ENCODE measurements at regions not wholly inside any gene's neighbourhood (a gene's known extent, or its start where the extent isn't known, plus 50 kb on each side); places are given as distances from the start of the nearest gene placed in this dataset.

GRCh38 chr9:79847074-79847473 is 275.3 kb downstream of the TLE4 start:
- in situ Hi-C loops (cut with HindIII; ENCODE audit: low pct_ligation_motif_present, low pct_unique_long_range_greater_than_20kb, low sequenced_read_pairs), result no loop called here
- DNase-seq, result no peak

GRCh38 chr9:79829566-79830302 is 258.0 kb downstream of the TLE4 start:
- in situ Hi-C loops (cut with HindIII; ENCODE audit: low pct_ligation_motif_present, low pct_unique_long_range_greater_than_20kb, low sequenced_read_pairs), result no loop called here
- no peak for DNase-seq

DNA sequence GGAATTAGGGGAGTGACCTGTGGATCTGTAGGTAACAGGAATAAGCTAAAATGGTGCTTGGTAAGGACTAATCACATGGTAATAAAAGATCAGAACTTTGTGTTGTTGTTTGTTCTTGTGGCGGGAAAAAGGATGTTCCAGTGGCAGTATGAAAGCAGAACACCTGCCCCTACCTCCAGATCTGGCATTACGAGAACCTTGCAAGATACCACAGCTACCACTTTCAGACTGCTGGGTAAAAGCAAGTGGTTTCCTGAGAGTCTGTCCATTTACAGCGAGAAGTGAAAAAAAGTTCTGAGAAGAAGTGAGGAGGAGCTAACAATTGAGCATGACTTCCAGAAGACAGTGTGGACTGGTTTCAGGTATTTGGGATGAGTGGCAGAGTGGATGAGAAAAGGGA is 252.5 kb downstream of the TLE4 start:
- in situ Hi-C loops (cut with HindIII; ENCODE audit: low pct_ligation_motif_present, low pct_unique_long_range_greater_than_20kb, low sequenced_read_pairs), result no loop called here

GRCh38 chr9:79817438-79818004 is 245.8 kb downstream of the TLE4 start:
- in situ Hi-C loops (cut with HindIII; ENCODE audit: low pct_ligation_motif_present, low pct_unique_long_range_greater_than_20kb, low sequenced_read_pairs), result no loop called here
- no peak for DNase-seq

More for the DNA sequence above, 252.5 kb downstream of the TLE4 start:
- no peak for DNase-seq

DNA sequence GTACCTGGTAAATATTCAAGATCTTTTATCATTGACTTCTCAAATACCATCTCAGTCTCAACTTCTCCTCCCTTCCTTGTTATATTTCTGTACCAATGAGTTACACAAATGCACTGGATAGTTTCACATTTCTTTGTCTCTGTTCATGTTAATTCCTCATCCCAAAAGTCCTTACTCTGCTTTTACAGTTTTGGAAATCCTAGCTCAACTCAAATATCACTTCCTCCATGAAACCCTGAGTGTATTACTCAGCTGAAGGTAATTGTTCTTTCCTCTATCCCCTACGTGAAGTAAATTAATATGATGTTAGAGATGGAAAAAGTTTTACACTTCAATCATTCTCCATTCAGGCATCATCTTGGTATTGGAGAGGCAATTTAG is 241.5 kb downstream of the TLE4 start:
- DNase-seq, result no peak
- in situ Hi-C loops (cut with HindIII; ENCODE audit: low pct_ligation_motif_present, low pct_unique_long_range_greater_than_20kb, low sequenced_read_pairs), result no loop called here

DNA sequence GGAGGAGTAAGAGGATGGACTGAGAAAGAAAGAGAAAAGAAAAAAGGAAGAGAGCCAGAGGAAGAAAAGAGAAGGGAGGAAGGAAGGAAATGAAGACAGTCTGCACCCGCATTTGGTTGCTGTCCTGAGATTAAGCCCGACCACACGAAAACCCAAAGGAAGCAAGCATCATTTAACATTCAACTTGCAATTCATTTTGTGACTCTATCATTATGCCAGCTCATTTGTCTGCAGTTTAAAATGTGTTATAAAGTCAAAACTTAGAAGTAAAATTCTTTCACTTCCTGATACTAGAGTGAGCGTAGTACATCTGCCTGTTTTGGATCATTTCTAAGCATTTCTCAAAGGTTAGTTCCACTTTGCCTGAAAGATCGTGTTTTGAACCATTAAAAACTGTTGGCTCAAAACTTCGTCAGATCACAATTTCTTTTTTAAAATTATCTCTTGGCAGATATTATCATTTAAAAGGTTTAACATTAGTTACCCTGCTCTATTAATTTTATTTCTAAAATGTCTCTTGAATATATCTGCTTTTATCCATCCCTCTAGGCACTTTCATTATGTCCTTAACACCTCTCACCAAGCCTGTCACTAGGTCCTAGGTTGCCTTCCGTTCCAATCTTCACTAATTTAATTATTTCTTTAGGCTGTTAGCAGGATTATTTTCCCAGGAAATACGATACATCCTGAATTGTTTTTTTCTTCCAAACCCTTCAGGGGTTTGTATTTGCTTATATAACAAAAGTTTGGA is 240.9 kb downstream of the TLE4 start:
- DNase-seq, result peak; percentile 17
- in situ Hi-C loops (cut with HindIII; ENCODE audit: low pct_ligation_motif_present, low pct_unique_long_range_greater_than_20kb, low sequenced_read_pairs), result no loop called here

DNA sequence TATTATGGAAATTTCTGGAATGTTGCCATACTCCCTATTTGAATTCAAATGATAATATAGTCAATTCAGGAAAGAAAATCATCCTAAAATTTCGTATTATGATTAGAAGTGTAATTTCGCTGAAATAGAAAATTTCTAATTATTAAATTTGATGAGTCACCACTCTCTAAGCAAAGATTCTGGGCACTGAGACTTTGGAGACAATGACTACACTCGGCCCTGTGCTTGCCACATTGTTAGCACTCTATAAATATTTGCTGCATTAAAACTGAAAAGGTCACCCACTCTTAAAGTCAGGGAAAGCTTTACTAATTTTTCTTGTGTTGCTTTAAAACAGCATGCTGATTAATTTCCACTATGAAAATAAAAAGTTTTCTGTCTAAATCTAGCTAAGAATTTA is 240.3 kb downstream of the TLE4 start:
- in situ Hi-C loops (cut with HindIII; ENCODE audit: low pct_ligation_motif_present, low pct_unique_long_range_greater_than_20kb, low sequenced_read_pairs), result no loop called here
- DNase-seq, result no peak

- in situ Hi-C loops (cut with HindIII; ENCODE audit: low pct_ligation_motif_present, low pct_unique_long_range_greater_than_20kb, low sequenced_read_pairs), result no loop called here
- DNase-seq, result peak; percentile 53
Measured at GRCh38 chr9:79809931-79810330, 238.2 kb downstream of the TLE4 start.

DNA sequence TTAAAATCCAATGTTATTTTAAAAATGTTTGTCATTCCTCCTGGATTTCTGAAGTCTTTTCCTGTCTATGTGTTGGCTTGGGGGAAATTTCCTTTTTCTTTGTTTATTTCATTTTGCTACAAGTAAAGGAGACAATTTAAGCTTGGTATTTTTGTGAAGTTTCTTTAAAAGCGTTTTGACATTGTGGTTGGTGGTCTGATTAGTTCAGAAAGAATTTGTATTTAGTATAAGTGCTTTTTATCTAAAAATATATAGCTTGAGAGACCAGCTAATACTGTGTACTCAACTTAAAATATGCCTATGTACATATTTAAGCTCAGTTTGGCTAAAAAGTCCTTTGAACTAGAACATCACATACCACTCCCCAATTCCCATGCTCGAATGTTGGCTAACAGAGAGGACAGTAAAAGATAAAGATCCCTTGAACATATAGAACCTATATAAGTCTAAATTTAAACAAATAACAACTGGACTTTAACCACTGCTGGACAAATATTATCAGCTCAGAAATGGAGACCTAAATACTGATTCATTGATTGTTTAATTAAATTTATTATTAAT is 237.6 kb downstream of the TLE4 start:
- in situ Hi-C loops (cut with HindIII; ENCODE audit: low pct_ligation_motif_present, low pct_unique_long_range_greater_than_20kb, low sequenced_read_pairs), result no loop called here
- DNase-seq, result no peak

DNA sequence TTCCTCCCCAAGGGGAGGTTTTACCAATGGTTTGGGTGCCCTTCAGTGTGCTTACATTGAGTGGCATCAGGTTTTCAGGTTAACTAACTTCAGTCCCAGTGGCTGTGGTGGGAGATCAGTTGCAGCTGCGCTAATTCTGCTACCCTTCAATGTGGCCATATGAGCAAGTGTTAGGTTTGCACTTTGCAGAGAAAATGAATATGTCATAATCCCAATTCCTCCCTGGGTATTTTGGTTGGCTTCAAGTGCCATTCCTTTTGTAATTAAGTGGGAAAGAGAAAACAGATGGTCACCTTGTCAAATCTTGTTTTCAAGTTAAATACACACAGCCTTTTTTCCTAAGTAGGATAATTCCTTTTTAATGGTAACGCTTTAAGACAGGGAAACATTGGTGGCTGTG is 236.2 kb downstream of the TLE4 start:
- in situ Hi-C loops (cut with HindIII; ENCODE audit: low pct_ligation_motif_present, low pct_unique_long_range_greater_than_20kb, low sequenced_read_pairs), result no loop called here
- no peak for DNase-seq

GRCh38 chr9:79806086-79806485 is 234.3 kb downstream of the TLE4 start:
- in situ Hi-C loops (cut with HindIII; ENCODE audit: low pct_ligation_motif_present, low pct_unique_long_range_greater_than_20kb, low sequenced_read_pairs), result no loop called here
- no peak for DNase-seq

DNA sequence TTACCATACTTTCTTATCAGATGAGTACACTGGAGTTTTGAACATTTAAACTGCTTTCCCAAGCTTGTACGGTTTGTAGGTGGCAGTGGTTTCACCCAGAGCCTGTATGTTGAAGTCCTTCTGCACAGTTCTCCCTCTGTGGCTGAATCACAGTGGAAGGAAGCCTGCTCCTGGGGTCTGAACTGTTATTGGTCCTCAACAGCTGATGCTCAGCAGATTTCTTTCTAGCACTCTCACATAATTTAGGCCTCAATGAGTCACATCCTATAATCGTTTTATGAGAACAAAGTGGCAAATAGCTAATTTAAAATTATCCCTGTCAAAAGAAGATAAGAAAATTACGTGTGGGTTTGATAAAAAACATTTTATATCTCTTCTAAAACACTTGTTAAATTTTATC is 229.7 kb downstream of the TLE4 start:
- no peak for DNase-seq
- in situ Hi-C loops (cut with HindIII; ENCODE audit: low pct_ligation_motif_present, low pct_unique_long_range_greater_than_20kb, low sequenced_read_pairs), result no loop called here

GRCh38 chr9:79800578-79800977 is 228.8 kb downstream of the TLE4 start:
- DNase-seq, result no peak
- in situ Hi-C loops (cut with HindIII; ENCODE audit: low pct_ligation_motif_present, low pct_unique_long_range_greater_than_20kb, low sequenced_read_pairs), result no loop called here

DNA sequence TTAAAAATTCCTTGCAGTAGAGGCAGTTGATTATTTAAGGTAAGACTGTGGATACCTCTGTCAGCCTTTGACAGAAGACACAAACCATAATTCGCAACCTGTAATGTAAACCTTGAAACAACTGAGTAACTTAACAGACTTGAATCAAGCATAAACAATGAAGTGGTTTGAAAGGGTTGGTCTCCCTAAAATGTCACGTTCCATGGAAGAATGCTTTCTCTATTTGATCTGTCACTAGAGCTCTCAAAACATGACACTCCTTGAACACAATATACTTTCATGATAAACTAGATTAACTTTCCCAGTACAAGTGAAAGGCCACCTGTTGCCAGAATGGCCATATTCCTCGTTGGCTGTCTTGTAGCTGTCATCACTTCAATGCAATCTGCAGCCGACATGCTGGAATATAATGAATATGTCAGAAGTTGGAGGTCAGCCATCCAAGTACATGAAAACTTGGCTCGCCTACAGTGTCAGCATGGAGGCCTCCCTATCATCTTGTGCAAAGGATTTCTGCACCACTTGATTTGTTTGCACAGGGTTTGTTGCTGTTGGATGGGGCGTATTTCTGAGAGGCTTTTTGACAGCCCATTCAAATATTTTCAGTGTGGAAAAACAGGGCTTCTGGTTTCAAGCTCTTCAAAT is 228.0 kb downstream of the TLE4 start:
- in situ Hi-C loops (cut with HindIII; ENCODE audit: low pct_ligation_motif_present, low pct_unique_long_range_greater_than_20kb, low sequenced_read_pairs), result no loop called here
- no peak for DNase-seq

DNA sequence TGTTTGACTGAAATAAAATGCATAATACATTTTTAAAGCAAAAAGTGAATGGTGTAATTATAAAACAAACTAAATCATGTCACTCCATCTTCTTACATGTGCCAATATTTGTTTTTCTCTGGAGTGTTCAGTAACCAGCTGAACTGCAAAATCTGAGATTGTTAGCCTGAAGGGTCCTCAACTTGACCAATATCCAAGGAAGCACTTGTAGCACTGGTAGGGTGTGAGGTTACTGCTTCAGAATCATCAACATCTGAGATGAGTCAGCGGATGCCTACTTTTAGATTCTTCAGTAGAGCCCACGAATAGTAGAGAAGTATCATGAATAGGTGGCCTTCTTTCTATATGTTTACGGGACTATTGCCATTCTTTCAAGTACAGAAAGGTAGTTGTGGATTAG is 226.7 kb downstream of the TLE4 start:
- in situ Hi-C loops (cut with HindIII; ENCODE audit: low pct_ligation_motif_present, low pct_unique_long_range_greater_than_20kb, low sequenced_read_pairs), result no loop called here
- DNase-seq, result no peak

DNA sequence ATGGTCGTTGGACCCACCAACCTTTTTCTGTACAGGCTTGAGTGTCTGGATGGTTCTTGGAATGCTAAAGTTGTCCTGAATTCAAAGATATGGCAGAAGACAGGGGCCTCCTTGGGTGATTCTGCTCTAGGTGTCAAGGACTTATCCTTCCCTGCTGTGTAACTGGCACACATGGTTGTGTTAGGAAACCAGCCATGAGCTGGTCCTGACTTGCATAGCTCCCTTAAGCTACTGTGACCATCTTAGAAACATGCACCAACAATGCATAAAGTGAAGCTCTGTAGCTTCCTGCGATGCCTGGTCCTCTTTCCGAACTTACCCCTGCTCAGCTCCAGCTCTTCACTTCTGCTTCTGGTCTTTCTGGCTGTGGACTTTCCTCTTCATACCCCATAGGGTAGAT is 224.6 kb downstream of the TLE4 start:
- DNase-seq, result no peak
- in situ Hi-C loops (cut with HindIII; ENCODE audit: low pct_ligation_motif_present, low pct_unique_long_range_greater_than_20kb, low sequenced_read_pairs), result no loop called here

DNA sequence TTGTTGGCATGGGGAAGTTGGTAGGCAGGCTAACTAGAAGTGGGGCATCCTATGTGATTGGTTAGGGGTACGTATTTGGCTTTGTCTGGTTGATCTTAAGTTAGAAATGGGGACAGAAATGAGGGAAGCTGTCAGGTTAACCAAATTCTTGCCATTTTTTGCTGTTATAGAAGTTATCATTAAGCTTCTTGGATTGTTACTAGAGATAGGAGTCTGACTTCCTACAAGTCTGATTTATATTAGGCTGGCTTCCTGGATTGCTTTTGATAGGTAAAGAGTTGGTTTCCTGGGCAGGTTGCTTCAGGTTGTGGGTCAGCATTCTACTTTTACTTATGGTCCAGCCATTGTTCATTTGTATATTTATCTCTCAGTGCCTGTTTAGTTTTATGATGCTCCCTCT is 216.9 kb downstream of the TLE4 start:
- no peak for DNase-seq
- in situ Hi-C loops (cut with HindIII; ENCODE audit: low pct_ligation_motif_present, low pct_unique_long_range_greater_than_20kb, low sequenced_read_pairs), result no loop called here

GRCh38 chr9:79781263-79781662 is 209.5 kb downstream of the TLE4 start:
- DNase-seq, result no peak
- in situ Hi-C loops (cut with HindIII; ENCODE audit: low pct_ligation_motif_present, low pct_unique_long_range_greater_than_20kb, low sequenced_read_pairs), result no loop called here

- no peak for DNase-seq
- in situ Hi-C loops (cut with HindIII; ENCODE audit: low pct_ligation_motif_present, low pct_unique_long_range_greater_than_20kb, low sequenced_read_pairs), result no loop called here
Measured at GRCh38 chr9:79780559-79780958, 208.8 kb downstream of the TLE4 start.
